ENCODE measurements at regions not wholly inside any gene's neighbourhood (a gene's known extent, or its start where the extent isn't known, plus 50 kb on each side); places are given as distances from the start of the nearest gene placed in this dataset.

DNA sequence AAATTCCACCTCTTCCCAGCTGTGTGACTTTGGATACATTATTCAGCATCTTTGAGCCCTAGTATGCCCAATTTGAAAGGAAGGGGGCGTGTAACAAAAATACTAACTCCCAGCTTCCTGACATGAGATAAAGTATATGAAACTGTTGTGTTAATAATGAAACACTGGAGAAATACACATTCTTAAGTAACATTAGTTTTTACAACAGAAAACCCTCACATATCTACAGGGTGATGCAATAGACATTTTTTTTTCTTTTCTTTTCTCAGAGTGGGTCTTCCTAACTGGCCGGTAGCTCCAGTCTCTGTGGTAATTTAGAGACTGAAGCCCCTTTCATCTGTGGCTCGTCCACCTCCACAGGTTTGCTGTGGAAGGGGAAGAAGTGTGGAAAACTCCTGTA, 79.5 kb downstream of the CD83 start:
- TF ChIP-seq, protein P1, sequence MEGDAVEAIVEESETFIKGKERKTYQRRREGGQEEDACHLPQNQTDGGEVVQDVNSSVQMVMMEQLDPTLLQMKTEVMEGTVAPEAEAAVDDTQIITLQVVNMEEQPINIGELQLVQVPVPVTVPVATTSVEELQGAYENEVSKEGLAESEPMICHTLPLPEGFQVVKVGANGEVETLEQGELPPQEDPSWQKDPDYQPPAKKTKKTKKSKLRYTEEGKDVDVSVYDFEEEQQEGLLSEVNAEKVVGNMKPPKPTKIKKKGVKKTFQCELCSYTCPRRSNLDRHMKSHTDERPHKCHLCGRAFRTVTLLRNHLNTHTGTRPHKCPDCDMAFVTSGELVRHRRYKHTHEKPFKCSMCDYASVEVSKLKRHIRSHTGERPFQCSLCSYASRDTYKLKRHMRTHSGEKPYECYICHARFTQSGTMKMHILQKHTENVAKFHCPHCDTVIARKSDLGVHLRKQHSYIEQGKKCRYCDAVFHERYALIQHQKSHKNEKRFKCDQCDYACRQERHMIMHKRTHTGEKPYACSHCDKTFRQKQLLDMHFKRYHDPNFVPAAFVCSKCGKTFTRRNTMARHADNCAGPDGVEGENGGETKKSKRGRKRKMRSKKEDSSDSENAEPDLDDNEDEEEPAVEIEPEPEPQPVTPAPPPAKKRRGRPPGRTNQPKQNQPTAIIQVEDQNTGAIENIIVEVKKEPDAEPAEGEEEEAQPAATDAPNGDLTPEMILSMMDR (IDR thresholded peaks at IDR 0.05; ENCODE audit: insufficient read depth, low read depth, low read length) = no peak
- no peak for TF ChIP-seq EZH2 (IDR thresholded peaks at IDR 0.05; ENCODE audit: insufficient read depth, low read length)
